ENCODE measurements at regions not wholly inside any gene's neighbourhood (a gene's known extent, or its start where the extent isn't known, plus 50 kb on each side); places are given as distances from the start of the nearest gene placed in this dataset.

DNA sequence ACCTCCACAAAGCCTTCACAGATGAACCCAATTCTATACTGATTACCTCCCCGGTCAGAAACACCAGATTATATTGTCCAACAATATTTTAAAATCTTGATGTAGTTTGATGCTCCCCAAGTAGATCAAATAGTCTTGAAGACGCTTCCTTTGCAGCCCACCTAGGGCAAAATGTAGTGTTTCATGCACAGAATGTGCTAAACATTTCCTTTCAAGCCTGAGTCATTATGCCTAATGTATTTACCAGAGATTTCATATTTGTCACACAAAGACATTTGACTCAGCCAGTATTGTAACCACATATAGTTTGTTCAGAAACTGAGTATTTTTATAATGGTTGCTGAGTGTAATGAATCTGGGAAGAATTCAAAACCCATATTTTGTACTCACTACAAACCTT is 1396.8 kb downstream of the LRRC4C start:
- DNase-seq, result no peak

- no peak for DNase-seq
These were observed 1398.2 kb downstream of the LRRC4C start for GRCh38 chr11:40061221-40061620.

DNA sequence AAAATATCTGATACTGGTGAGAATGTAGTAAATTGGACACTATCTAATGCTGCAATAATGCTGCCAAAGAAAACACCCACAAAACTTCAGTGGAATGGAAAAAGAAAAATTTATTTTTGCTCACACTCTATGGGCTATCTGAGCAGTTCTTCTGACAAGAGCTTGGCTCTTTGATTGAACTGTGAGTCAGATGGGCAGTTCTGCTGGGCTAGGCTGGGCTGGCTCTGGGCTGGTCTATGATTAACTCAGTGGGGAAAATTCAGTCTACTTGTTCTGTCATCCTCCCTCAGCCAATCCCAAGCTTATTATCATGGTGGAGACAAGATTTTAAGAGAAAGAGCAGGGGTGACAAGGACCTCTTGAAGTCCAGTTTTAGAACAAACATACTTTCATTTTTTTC is 1404.8 kb downstream of the LRRC4C start:
- no peak for DNase-seq

- DNase-seq, result no peak
These were observed 1414.1 kb downstream of the LRRC4C start for GRCh38 chr11:40045312-40045711.

GRCh38 chr11:40037005-40037404 is 1422.4 kb downstream of the LRRC4C start:
- no peak for DNase-seq

DNA sequence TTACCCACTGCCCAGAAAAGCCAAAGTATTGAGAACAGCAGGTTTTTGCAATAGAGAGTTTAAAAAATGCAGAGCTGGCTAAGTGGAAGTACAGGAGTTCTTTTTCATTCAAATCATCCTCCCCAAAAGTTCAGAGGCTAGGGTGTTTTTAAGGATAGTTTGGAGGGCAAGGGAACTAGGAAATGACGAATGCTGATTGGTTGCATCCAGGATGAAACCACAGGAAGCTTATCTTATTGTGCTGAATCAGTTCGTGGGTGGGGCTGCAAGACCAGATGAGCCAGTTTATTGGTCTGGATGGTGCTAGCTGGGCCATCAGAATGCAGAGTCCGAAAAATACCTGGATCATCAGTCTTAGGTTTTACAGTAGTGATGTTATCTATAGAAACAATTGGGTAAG is 1427.1 kb downstream of the LRRC4C start:
- no peak for DNase-seq

DNA sequence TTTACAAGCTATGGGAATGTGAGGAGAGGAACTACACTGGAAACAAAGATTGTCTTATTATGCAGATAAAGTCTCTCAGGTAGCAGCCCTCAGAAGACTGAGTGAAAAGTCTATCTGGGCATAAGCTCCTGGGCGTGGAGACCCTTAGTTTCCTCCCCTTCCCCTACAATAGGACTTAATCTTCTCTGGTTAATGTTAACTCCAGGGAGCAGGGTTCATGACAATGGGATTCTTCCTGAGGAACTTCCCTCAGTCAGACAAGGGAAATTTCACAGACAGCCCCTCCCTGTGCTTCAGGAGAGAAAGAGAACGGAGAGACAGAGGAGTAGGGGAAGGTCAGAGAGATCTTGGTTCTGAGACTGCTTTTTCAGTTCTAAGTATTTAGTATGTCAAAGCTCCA is 1428.6 kb downstream of the LRRC4C start:
- DNase-seq, result no peak

- DNase-seq, result no peak
These were observed 1430.1 kb downstream of the LRRC4C start for GRCh38 chr11:40029391-40029790.

DNA sequence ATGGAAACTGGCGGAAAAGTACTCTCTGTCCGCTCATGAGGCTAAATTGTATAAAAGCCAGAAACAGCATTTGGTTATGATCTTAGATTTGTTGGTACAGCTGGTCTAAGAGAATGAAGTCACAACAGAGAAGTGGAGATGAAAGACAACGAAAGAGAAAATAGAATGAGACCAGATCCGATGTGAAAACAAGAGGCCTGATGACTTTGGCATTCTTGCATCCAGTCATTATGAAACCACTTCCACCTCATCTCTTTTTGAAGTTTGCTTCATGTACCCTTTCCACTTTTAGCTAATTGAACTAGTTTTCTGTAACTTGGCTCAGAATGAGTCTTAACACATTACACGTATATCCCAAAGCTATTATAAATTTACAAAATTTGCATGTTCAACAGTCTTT is 1431.7 kb downstream of the LRRC4C start:
- peak; percentile 11 for DNase-seq

DNA sequence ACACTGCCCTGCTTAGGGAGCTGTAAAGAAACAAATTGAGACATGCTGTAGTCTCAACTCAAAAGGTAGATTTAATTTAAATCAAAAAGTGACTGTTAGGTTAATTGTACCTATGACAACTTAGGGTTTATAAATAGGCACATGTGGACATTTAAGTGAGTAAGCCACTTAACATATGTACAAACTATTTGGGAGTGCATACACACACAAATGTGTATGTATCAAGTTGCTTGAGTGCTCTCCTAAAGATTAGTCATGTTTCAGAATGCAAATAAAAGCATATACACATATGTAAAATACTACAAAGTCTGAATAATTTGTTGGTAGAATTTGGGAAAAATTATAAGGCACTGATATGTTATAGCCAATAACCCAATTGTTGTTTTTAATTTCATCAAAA is 1435.7 kb downstream of the LRRC4C start:
- DNase-seq, result no peak

GRCh38 chr11:40010011-40010410 is 1449.4 kb downstream of the LRRC4C start:
- DNase-seq, result no peak

DNA sequence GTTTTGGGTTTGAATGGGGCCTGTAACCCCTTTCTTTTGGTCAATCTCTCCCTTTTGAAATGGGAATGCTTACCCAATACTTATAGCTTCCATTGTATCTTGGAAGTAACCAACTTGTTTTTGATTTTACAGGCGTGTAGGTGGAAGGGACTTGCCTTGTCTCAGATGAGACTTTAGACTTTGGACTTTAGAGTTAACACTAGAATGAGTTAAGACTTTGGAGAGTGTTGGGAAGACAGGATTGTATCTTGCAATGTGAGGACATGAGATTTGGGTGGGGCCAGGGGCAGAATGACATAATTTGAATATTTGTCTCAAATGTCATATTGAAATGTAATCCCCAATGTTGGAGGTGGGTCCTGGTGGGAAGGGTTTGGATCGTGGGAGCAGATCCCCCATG is 1466.9 kb downstream of the LRRC4C start:
- DNase-seq, result no peak

DNA sequence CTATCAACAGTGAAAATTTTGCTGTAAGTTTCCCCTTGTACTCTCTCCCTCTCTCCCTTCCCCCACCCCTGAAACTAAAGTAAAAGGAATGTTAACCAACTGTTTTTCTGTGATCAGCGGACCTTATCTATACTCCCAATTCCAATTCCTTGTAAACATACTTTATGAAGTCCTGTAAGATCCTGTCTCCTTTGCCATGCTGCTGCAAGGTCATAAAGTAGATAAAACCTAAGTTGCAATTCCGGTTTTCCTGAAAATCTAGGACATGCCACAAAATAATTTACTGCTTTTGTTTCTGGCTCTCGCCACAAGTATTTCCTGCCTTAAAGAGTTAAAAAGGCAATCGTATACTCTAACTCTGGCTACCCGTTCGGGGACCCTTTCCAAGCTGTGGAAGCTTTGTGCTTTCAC is 1469.0 kb downstream of the LRRC4C start:
- no peak for DNase-seq

GRCh38 chr11:39975091-39975490 is 1484.4 kb downstream of the LRRC4C start:
- no peak for DNase-seq

- DNase-seq, result no peak
These were observed 1487.0 kb downstream of the LRRC4C start for GRCh38 chr11:39972461-39972860.

- no peak for DNase-seq
These were observed 1487.5 kb downstream of the LRRC4C start for GRCh38 chr11:39971938-39972337.

- DNase-seq, result no peak
These were observed 1491.4 kb downstream of the LRRC4C start for GRCh38 chr11:39968071-39968470.

GRCh38 chr11:39965701-39966100 is 1493.8 kb downstream of the LRRC4C start:
- DNase-seq, result no peak

DNA sequence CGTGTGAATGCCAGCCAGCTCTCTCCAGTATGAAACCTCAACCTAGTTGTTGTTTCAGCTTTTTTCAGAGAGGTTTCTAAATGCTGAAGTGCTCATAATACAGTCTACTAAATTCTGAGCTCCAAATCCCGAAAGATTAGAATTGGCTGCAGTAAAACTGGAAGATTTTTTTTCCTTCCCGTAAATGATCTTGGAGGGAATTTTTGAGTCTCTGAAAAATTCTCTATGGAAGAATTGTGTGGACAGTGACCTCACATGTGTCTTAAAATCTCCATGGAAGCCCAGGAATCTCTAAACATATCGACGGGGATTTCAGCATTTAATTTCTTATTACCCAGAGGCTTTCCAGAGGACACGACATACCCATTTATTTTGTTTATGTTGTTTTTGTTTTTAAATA is 1499.2 kb downstream of the LRRC4C start:
- no peak for DNase-seq

DNA sequence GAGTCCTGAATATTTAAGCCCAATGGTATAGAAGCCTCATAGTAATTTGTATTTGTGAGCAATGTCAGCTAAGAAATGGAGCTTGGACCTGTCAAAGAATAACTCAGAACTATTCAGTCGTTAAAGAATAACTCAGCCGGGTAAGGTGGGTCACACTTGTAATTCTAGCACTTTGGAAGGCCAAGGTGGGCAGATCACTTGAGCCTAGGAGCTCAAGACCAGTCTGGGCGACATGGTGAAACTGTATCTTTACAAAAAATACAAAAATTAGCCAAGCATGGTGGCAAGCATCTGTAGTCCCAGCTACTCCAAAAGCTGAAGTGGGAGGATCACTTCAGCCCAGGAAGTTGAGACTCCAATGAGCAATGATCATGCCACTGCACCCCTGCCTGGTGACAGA is 1526.5 kb downstream of the LRRC4C start:
- no peak for DNase-seq

DNA sequence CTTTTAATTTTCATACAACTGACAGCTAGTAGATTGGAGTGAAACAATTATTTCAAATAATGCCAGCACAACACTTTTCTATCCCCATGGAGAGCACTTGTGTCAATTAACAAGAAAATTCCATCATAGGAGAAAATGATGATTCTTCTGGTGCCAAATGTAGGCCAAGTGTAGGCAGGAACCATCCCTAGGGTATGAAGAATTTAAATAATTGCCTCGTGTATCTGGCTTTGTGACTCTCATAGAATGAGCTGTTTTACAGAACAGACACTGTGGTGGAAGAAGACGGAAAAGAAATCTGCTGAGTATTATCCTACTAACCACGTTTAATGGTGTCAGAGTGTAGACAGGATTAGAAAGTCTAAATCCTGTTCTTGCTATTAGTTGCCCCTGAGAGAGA is 1542.2 kb downstream of the LRRC4C start:
- DNase-seq, result no peak

- DNase-seq, result no peak
These were observed 1549.4 kb downstream of the LRRC4C start for GRCh38 chr11:39910087-39910486.

- peak; percentile 22 for DNase-seq
These were observed 1598.5 kb downstream of the LRRC4C start for GRCh38 chr11:39860931-39861330.

GRCh38 chr11:39817241-39817640 is 1642.2 kb downstream of the LRRC4C start:
- DNase-seq, result peak; percentile 62

- no peak for DNase-seq
These were observed 1649.1 kb downstream of the LRRC4C start for GRCh38 chr11:39810358-39810757.

- DNase-seq, result no peak
These were observed 1649.6 kb downstream of the LRRC4C start for GRCh38 chr11:39809833-39810232.
